HCT116 (cell line): ENCODE measurements at regions not wholly inside any gene's neighbourhood (a gene's known extent, or its start where the extent isn't known, plus 50 kb on each side); places are given as distances from the start of the nearest gene placed in this dataset.

ENCODE experiments used
- CBX3 ChIP-seq: IDR thresholded peaks from 2 replicates; pipeline ENCODE4 v1.6.1; 2012; ENCODE audit warnings: low read depth
- CEBPB ChIP-seq: IDR thresholded peaks from 2 replicates; pipeline ENCODE4 v1.6.1; 2012; ENCODE audit warnings: low read depth
- CTCF ChIP-seq, 3 experiments: fragments of 200-600 bp in 1 of 3; sonication (generic) in 1 of 3; IDR thresholded peaks in 2 of 3; conservative IDR thresholded peaks in 1 of 3; 2 replicates each; pipeline ENCODE4 v1.5.1; 2012 to 2017; ENCODE audit warnings: low read depth in 2 of 3, low read length in 2 of 3, antibody characterized with exemption in 1 of 3, borderline replicate concordance in 1 of 3, control low read depth in 1 of 3, mild to moderate bottlenecking in 1 of 3, mixed read lengths in 1 of 3, mixed run types in 1 of 3, moderate library complexity in 1 of 3; ENCODE audit not compliant: insufficient read depth in 1 of 3
- EZH2phosphoT487 ChIP-seq: fragments of 200-600 bp; IDR thresholded peaks from 2 replicates; pipeline ENCODE4 v1.6.1; 2018; ENCODE audit warnings: antibody characterized with exemption, borderline replicate concordance
- FOSL1 ChIP-seq: IDR thresholded peaks from 2 replicates; pipeline ENCODE4 v1.6.1; 2012; ENCODE audit warnings: low read depth
- POLR2A ChIP-seq: IDR thresholded peaks from 2 replicates; pipeline ENCODE4 v1.7.0; 2011; ENCODE audit warnings: borderline replicate concordance; ENCODE audit not compliant: insufficient read depth, insufficient read length; ENCODE audit errors: extremely low read depth
- POLR2AphosphoS5 ChIP-seq: IDR thresholded peaks from 2 replicates; pipeline ENCODE4 v1.6.1; 2011; ENCODE audit warnings: mild to moderate bottlenecking, low read depth, low read length, moderate library complexity
- RAD21 ChIP-seq: IDR thresholded peaks from 2 replicates; pipeline ENCODE4 v1.6.1; 2012; ENCODE audit warnings: low read depth, mild to moderate bottlenecking
- REST ChIP-seq: IDR thresholded peaks from 2 replicates; pipeline ENCODE4 v1.6.1; 2012; ENCODE audit warnings: low read depth
- YY1 ChIP-seq: IDR thresholded peaks from 2 replicates; pipeline ENCODE4 v1.6.1; 2011; ENCODE audit warnings: low read length, low read depth, moderate library complexity, mild to moderate bottlenecking; ENCODE audit not compliant: insufficient replicate concordance; ENCODE audit errors: extremely low read depth

DNA sequence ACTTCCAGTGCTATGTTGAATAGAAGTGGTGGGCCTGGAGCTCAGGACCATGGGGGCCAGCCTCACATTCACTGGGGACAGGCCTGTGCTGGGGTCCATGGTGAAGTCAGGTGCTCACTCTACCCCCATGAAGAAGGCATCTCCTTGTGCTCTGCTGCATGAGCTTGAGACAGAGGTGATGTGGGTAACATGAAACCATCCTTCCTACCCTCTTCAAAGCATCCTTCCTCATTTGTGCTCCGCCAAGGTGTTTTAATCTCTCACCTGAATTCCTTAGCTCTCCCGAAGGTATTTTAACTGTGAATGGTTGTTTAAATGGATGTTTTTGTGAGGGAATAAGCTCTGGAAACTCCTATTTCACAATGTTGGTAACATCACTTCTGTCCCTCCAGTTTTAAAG lies 209.6 kb upstream of the PCSK2 start:
- TF ChIP-seq CTCF (IDR thresholded peaks at IDR 0.05 in 2 of 3, conservative IDR thresholded peaks at IDR 0.05 in 1 of 3; ENCODE audit: borderline replicate concordance in 1 of 3, insufficient read depth in 1 of 3, low read depth in 2 of 3, low read length in 2 of 3), result no peak
- no peak for TF ChIP-seq RAD21
- TF ChIP-seq POLR2A, result no peak
- TF ChIP-seq CEBPB, result no peak
- TF ChIP-seq CBX3, result no peak
- no peak for TF ChIP-seq YY1
- TF ChIP-seq REST, result no peak
- TF ChIP-seq EZH2phosphoT487, result no peak
- no peak for TF ChIP-seq FOSL1
- TF ChIP-seq POLR2AphosphoS5, result no peak
